ENCODE measurements at regions not wholly inside any gene's neighbourhood (a gene's known extent, or its start where the extent isn't known, plus 50 kb on each side); places are given as distances from the start of the nearest gene placed in this dataset.

GRCh38 chr20:22523128-22523498, 61.3 kb downstream of the FOXA2 start:
- Histone ChIP-seq H3K4me2 (ENCODE audit: insufficient read depth in 1 of 2, low read depth in 2 of 2, low read length in 2 of 2) (no peak overlapping the region), H3K4ac (replicated peaks; ENCODE audit: insufficient read length, low read depth, low read length) (no peak overlapping the region), H3K36me3 (ENCODE audit: control insufficient read depth in 2 of 4, insufficient read depth in 4 of 4, low read length in 3 of 4) (no peaks in the 10 kb centered on the region), H3K4me1 (replicated peaks in 1 of 4; ENCODE audit: control insufficient read depth in 3 of 4, insufficient read depth in 4 of 4, low read length in 3 of 4) (no peaks in the 10 kb centered on the region), H3K9me3 (ENCODE audit: insufficient read depth in 2 of 2, low read depth in 1 of 2, low read length in 1 of 2) (no peaks in the 10 kb centered on the region), H3K79me2 (ENCODE audit: control insufficient read depth in 1 of 2, insufficient read depth in 2 of 2, low read length in 2 of 2) (no peaks in the 10 kb centered on the region), H3K9ac (replicated peaks in 1 of 4; ENCODE audit: extremely low read depth in 1 of 4, low read depth in 3 of 4, low read length in 3 of 4) (no peak overlapping the region), H2BK20ac (ENCODE audit: low read length) (no peak overlapping the region), H3K79me1 (ENCODE audit: low read depth, low read length) (no peaks in the 10 kb centered on the region), H4K20me1 (replicated peaks in 1 of 2; ENCODE audit: control insufficient read depth in 1 of 2, insufficient read depth in 2 of 2, low read length in 2 of 2) (no peaks in the 10 kb centered on the region), H4K91ac (replicated peaks; ENCODE audit: insufficient read length, low read length) (no peak overlapping the region), H3K23me2 (ENCODE audit: low read depth, low read length) (no peaks in the 10 kb centered on the region), H2BK15ac (ENCODE audit: low read length) (no peak overlapping the region), H3K27me3 (replicated peaks in 1 of 4; ENCODE audit: control insufficient read depth in 3 of 4, extremely low read depth in 1 of 4, insufficient read depth in 3 of 4, low read length in 3 of 4) (no peaks in the 10 kb centered on the region), H3K56ac (replicated peaks; ENCODE audit: insufficient read length, low read depth, low read length) (no peak overlapping the region), H4K5ac (ENCODE audit: insufficient read length, low read depth, low read length) (no peak overlapping the region), H3K14ac (ENCODE audit: insufficient read length) (no peak overlapping the region), H4K8ac (ENCODE audit: extremely low read depth, insufficient read depth, low read length) (no peak overlapping the region), H2AK5ac (ENCODE audit: low read depth, low read length) (no peak overlapping the region), H2AFZ (ENCODE audit: low read length) (no peak overlapping the region), H2BK120ac (replicated peaks; ENCODE audit: low read depth, low read length) (no peak overlapping the region), H3K4me3 (ENCODE audit: extremely low read depth in 1 of 4, insufficient read depth in 2 of 4, low read depth in 3 of 4, low read length in 4 of 4) (no peak overlapping the region), H2BK12ac (ENCODE audit: low read depth, low read length) (no peak overlapping the region), H3K27ac (ENCODE audit: low read depth, low read length) (no peak overlapping the region), H2BK5ac (ENCODE audit: low read depth, low read length) (no peak overlapping the region), H3K23ac (ENCODE audit: insufficient read length) (no peak overlapping the region), H3K18ac (ENCODE audit: extremely low read depth, low read length) (no peak overlapping the region)
- DNase-seq (ENCODE audit: low read depth in 1 of 2, low spot score in 2 of 2), result peak in 1 of 2 experiments; percentile 16
- ChIA-PET CTCF (ENCODE audit: partially characterized antibody) (no interaction called here), POLR2A (ENCODE audit: partially characterized antibody) (no interaction called here)
- 87% methylated on average over 7 of the region's 7 CpGs; no CpG with 5 or more reads in 1 of the 2 experiments for WGBS, 2 experiments (ENCODE audit: extremely low coverage in 1 of 2, insufficient coverage in 1 of 2, insufficient read length in 1 of 2, insufficient replicate concordance in 2 of 2, low coverage in 1 of 2, low lambda C conversion rate in 2 of 2, missing lambda C conversion rate in 1 of 2)
- no peak for FAIRE-seq
- TF ChIP-seq CBX8 (IDR thresholded peaks at IDR 0.05; ENCODE audit: borderline replicate concordance, low read depth, low read length) (no peak), CHD2 (IDR thresholded peaks at IDR 0.05; ENCODE audit: low read length) (no peak), HDAC2 (IDR thresholded peaks at IDR 0.05; ENCODE audit: borderline replicate concordance in 1 of 2, low read depth in 2 of 2, low read length in 2 of 2) (no peak), YY1 (IDR thresholded peaks at IDR 0.05; ENCODE audit: low read depth, low read length) (no peak), RNF2 (IDR thresholded peaks at IDR 0.05; ENCODE audit: borderline replicate concordance, low read depth, low read length, missing control alignments, poor library complexity, severe bottlenecking) (no peak), KDM4A (IDR thresholded peaks at IDR 0.05; ENCODE audit: low read depth, low read length, severe bottlenecking) (no peak), ZNF274 (IDR thresholded peaks at IDR 0.05; ENCODE audit: borderline replicate concordance, extremely low read depth, low read length) (no peak), MAX (IDR thresholded peaks at IDR 0.05) (no peak), SAP30 (IDR thresholded peaks at IDR 0.05; ENCODE audit: insufficient read depth, insufficient replicate concordance, low read length) (no peak), KDM1A (IDR thresholded peaks at IDR 0.05; ENCODE audit: borderline replicate concordance, low read length) (no peak), NRF1 (IDR thresholded peaks at IDR 0.05; ENCODE audit: low read depth, low read length) (no peak), SP2 (IDR thresholded peaks at IDR 0.05; ENCODE audit: low read length) (no peak), SP1 (IDR thresholded peaks at IDR 0.05; ENCODE audit: low read depth, low read length) (no peak), EP300 (IDR thresholded peaks at IDR 0.05; ENCODE audit: borderline replicate concordance in 1 of 2, low read depth in 2 of 2, low read length in 2 of 2) (no peak)

All from H1 (cell line).